GM19455 (cell line): ENCODE measurements at regions not wholly inside any gene's neighbourhood (a gene's known extent, or its start where the extent isn't known, plus 50 kb on each side); places are given as distances from the start of the nearest gene placed in this dataset.

Source experiments
- ATAC-seq: cut with Tn5 transposase; IDR thresholded peaks from one replicate; pipeline ENCODE4 v1.9.1; 2021; ENCODE audit not compliant: unreplicated experiment

GRCh38 chr5:159385536-159385935, 55.2 kb upstream of the IL12B start:
- no peak for ATAC-seq

- no peak for ATAC-seq
These were observed 55.9 kb upstream of the IL12B start for GRCh38 chr5:159386028-159386711.

GRCh38 chr5:159392871-159393270, 62.6 kb upstream of the IL12B start:
- ATAC-seq: no peak

GRCh38 chr5:159393854-159394274, 63.6 kb upstream of the IL12B start:
- no peak for ATAC-seq

DNA sequence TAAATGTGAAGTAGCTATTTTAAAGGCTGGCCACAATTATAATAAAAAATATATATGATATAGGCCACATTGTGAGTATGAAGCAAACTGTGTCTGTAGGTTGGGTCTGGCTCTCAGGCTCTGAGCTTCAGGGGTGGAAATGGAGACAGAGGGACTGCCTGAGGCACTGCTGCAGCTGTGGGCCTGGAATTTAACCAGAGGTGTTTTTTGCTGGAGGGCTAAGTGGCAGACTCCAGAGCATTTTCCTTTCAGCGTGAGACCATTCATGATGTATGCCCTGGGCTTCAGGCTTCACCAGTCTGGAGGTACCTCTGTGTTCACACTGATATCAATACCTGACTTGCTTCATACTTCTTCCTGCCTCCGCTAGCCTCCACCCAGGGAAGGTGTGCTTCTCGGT, 64.9 kb upstream of the IL12B start:
- ATAC-seq: no peak

- no peak for ATAC-seq
These were observed 68.6 kb upstream of the IL12B start for GRCh38 chr5:159398936-159399335.

DNA sequence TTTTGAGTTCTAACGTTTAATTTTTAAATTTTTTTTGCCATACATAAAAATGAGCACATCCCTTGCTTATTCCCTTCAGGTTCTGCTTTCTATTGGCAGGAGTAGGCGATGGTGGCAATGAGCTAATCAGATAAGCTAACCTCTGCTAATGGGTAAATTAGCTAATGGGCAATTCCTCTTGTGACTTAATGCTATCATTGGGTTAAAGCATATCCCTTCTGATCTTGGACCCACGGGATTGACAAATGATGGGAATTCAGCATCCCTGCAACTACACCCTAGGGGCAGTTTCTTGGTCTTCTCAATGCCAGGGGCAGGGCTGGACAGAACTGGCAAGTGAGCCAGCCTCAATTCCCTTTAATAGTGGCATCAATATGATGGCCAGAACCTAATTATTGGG, 70.2 kb upstream of the IL12B start:
- ATAC-seq: no peak

GRCh38 chr5:159402311-159402710, 72.0 kb upstream of the IL12B start:
- ATAC-seq: no peak

DNA sequence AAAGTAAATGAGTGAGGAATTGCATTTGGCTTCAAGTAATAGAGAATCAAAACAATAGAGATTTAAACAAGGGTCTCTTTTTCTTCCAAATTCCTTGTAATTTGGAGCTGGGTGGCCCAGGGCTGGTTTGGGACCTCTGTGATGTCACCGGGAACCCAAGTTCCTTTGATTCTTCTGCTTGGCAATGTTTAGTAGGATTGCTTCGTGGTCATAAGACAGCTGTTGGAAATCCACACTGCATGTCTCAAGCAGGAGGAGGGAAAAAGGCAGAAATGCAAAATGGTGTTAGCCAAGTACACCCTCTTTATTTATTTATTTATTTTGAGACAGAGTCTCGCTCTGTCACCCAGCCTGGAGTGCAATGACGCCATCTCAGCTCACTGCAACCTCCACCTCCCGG, 72.6 kb upstream of the IL12B start:
- no peak for ATAC-seq

DNA sequence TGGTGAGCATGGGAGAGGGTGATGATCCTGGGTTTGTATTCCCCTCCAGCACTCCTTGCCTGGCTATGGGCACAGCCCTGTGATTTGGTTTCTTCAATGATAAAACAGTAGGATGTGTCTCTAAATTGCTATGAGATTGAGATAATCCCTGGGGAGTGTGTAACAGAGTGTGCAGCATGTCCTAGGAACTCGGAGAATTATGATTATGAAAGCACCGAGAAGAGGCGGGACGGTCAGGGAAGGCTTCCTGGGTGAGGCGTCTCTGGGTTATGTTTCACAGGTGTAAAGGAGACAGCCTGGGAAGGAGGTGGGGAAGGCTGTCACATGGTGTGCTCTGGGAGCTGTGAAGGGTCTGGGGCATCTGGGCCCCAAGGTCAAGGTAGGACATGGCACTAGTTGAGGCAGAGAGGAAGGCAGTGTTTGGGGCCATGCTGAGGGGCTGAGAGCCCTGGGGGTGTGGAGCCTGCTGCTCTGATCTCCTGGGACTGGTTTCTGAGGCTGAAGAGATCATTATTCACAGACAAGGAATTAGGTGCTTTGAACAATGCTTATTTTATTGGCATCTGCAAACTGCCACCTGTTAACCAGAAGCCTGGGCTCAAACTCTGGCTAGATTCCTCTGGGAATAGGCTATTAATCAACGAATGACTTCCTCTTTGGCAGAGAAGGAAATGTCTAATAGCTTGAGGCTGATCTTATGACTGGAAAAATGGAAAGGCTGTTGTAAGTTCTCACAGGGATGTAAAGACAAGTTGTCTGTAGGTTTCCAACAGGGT, 73.8 kb upstream of the IL12B start:
- no peak for ATAC-seq

- ATAC-seq: peak; percentile 48
These were observed 75.3 kb upstream of the IL12B start for GRCh38 chr5:159405611-159406031.

DNA sequence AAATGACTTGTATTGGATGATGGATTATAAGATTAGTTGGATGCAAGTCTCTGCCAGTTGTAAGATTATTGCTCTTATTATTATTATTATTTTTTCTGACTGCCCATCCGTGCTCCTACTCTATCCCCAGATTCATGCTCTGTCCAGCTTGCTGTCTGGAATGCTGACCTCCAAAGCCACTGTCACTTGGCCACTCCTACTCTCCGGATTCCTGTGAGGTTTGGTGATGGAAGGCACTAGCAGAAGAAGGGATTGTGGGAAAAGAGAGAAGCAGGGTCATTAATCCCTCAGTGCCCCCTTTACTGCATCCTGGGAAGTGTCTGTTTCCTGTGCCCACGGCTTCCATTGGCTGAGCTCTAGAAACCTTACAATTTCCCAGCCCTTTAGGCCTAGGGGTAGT, 76.3 kb upstream of the IL12B start:
- ATAC-seq: no peak

DNA sequence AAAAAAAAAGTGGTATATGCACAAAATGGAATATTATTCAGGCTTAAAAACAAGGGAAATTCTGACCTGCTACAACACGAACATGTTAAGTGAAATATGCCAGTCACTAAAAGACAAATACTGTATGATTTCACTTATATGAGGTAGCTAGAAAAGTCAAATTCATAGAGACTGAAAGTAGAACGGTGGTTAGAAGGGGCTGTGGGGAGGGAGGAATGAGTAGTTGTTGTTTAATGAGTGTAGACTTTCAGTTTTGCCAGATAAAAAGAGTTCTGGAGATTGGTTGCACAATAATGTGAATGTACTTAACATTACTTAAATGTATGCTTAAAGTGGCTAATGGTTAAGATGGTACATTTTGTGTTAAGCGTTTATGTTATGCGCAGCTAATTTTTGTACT, 79.5 kb upstream of the IL12B start:
- ATAC-seq: peak; percentile 61

GRCh38 chr5:159410480-159410879, 80.2 kb upstream of the IL12B start:
- ATAC-seq: no peak

DNA sequence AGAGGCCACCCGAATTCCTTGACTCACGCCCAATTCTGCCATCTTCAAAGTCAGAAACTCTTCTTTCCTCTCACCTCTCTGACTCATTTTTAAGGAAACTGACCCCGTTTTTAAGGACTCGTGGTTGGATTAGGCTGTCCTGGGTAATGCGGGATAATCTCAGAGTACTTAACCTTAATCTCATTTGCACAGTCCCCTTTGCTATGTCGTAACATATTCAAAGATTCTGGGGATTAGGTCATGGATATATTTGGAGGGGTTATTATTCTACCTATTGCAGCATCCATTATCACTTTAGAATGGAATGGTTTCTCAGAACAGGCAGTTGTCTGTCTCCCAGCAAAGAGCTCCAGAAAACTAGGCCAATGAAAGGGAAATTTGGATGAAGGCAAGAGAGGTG, 80.8 kb upstream of the IL12B start:
- no peak for ATAC-seq

DNA sequence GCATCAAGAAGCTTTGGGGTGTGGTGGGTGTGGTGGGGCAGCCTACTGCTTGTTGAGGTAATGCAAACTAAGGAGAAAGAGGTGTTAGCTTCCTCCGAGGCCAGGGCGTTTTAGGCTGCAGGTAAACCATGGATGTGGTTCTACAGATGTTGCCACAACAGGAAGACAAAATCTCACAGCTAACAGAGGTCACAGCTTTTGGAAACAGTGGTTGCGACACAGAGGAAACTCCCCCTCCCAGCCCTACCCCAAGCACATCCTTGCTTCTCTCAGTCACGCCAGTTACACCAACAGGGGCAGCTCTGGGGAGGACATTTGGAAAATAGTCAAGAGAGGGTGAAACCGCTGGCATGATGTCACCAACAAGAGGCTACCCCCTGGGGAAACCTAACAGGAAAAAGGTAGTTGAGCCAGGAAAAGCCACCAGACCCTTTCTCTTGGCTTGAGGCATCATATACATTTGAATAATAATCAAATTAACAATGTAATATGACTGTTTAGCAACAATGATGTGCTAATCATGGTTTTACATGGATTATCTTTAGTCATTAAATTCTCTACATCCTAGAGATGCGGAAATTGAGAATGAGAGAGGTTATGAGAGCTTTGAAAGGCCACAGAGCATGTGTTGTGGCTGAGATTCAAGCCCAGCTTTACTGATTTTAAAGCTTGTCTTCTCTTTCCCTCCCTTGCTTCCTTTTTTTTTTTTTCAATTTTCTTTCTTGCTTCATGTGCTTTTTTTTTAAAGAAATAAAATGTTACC, 82.2 kb upstream of the IL12B start:
- no peak for ATAC-seq

DNA sequence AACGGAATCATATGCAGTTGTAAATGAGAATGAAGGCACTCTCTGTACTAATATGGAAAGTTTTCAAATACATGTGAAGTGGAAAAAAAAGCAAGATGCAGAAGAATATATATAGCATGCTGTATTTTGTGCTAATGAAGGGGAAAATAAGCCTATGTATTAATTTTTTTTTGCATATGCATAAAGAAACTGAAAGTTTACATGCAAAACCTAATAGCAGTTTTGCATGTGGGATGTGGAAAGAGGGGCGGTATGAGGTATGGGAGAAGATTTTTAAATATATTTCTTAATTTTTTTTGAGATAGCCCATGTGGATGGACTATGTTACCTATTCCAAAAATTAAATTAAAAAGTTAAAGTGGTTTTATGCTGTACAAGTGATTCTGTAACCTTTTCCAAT, 83.7 kb upstream of the IL12B start:
- no peak for ATAC-seq

DNA sequence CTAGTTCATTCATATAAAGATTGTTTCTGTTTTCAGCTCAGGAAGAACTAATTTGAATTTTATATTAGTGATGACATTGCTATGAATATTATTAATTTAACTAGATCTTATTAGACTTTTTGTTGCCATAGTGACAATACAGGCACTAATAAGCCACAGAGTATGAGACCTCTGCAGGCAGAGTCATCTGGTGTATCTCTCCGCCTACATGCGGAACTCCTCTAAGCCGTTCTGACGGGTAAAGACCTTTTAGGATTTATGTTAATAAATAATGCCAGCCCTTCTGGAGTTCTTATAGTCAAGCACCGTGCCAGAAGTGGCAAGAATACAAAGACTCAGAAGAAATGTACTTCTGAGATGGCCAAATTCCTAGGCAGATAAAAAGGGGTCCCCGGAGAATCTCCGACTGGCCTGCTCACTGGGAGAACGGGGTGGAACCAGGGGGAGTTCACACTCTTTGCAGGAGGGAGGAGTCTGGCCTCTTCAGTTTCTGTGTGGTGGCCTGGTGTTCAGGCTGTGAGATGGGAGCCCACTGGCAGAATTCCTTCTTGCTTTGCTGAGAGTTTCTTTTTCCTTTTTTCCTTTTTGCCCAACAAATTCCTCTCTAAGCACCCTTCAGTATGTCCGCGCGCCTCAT, 85.1 kb upstream of the IL12B start:
- no peak for ATAC-seq

GRCh38 chr5:159416438-159416837, 86.2 kb upstream of the IL12B start:
- ATAC-seq: no peak

DNA sequence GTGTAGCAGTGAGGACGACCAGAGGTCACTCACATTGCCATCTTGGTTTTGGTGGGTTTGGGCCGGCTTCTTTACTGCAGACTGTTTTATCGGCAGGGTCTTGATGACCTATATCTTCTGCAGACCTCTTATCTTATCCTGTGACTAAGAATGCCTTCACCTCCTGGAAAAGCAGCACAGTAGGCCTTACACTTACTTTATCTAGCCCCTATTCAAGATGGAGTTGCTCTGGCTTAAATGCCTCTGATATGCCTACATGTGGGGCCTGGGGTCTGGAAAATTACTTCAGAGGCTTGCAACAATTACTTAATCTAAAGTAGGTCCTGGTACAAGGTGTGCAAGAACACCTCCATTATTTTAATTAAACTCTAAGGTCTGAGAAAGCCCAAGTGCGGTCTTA, 86.9 kb upstream of the IL12B start:
- ATAC-seq: no peak

DNA sequence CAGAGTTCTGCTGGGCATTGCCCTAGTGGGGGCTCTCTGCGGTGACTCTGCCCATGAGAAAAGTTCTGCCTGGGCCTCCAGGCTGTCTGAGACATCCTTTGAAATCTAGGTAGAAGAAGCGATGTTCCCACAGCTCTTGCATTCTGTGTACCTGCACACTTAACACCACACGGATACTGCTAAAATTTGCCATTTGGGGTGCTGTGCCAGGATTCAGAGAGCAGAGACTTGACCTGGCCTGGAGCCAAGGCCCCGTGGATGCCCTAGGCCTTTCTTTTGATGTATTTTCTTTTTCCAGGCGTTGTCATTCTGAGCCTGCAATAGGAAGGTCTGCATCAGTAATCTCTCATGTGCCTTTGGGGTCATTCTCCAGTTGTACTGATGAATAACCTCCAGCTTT, 89.3 kb upstream of the IL12B start:
- ATAC-seq: no peak
